HCT116 (cell line): ENCODE measurements at regions not wholly inside any gene's neighbourhood (a gene's known extent, or its start where the extent isn't known, plus 50 kb on each side); places are given as distances from the start of the nearest gene placed in this dataset.

ENCODE experiments used
- ATAC-seq: fragments of 200-7000 bp; cut with Tn5 transposase; 2 replicates; pipeline ENCODE4 v1.9.1; 2020; ENCODE audit warnings: mild to moderate bottlenecking, moderate library complexity
- BruUV-seq: library from RNA; stranded (reverse); fragments of 400-500 nt; replicated peaks from 2 replicates; lab custom pipeline; 2021; lab: Mats Ljungman, UMichigan
- CTCF ChIA-PET: fragments of 300-600 bp; sonication (Branson Sonifier 250); formaldehyde crosslinking; loops from one replicate; lab custom pipeline; 2021; ENCODE audit warnings: antibody characterized with exemption; lab: Charles Lee
- POLR2A ChIA-PET: fragments of 300-600, 350-600 bp; sonication (Branson Sonifier 250); formaldehyde crosslinking; loops from one replicate; lab custom pipeline; 2021; ENCODE audit warnings: antibody characterized with exemption; lab: Charles Lee
- RAD21 ChIA-PET, 2 experiments: fragments of 300-600 bp; sonication (Branson Sonifier 250); formaldehyde crosslinking; loops; one replicate each; lab custom pipeline; 2023; ENCODE audit warnings: low total read pairs in 2 of 2; ENCODE audit not compliant: uncharacterized antibody in 2 of 2, unreplicated experiment in 2 of 2, low non-redundant PET in 1 of 2; lab: Charles Lee
- DNase-seq: peaks from one replicate; pipeline ENCODE4 v3.0.0-alpha.2; 2010; ENCODE audit warnings: low read depth, low spot score
- H2AFZ ChIP-seq: fragments of 200-600 bp; shearing (Covaris generic), sonication (generic); 2 replicates; pipeline ENCODE4 v1.6.1; 2017; ENCODE audit warnings: low read depth, mixed run types, mixed read lengths, antibody characterized with exemption, low read length; ENCODE audit not compliant: poor library complexity, severe bottlenecking
- H3K27ac ChIP-seq: 2 replicates; pipeline ENCODE4 v1.5.1; 2012; ENCODE audit warnings: low read depth, low read length
- H3K27me3 ChIP-seq: fragments of 200-600 bp; sonication (generic); 2 replicates; pipeline ENCODE4 v1.6.1; 2016; ENCODE audit warnings: mixed run types, low read length, mixed read lengths; ENCODE audit not compliant: insufficient read depth
- H3K36me3 ChIP-seq, 2 experiments: fragments of 200-500 bp in 1 of 2; fragments of 200-600 bp in 1 of 2; sonication (Bioruptor generic) in 1 of 2; sonication (generic) in 1 of 2; 2 replicates each; pipeline versions ENCODE4 v1.5.1 to v1.6.1; 2014 to 2016; ENCODE audit warnings: low read length in 2 of 2, inconsistent platforms in 1 of 2, mixed read lengths in 1 of 2, mixed run types in 1 of 2; ENCODE audit not compliant: insufficient read depth in 2 of 2, control insufficient read depth in 1 of 2
- H3K4me1 ChIP-seq, 2 experiments: fragments of 200-600 bp in 1 of 2; sonication (generic) in 1 of 2; 2 replicates each; pipeline versions ENCODE4 v1.5.1 to v1.6.1; 2012 to 2017; ENCODE audit warnings: low read length in 2 of 2, inconsistent platforms in 1 of 2, mild to moderate bottlenecking in 1 of 2, mixed read lengths in 1 of 2, mixed run types in 1 of 2, moderate library complexity in 1 of 2; ENCODE audit not compliant: insufficient read depth in 2 of 2, control insufficient read depth in 1 of 2
- H3K4me2 ChIP-seq: fragments of 200-600 bp; sonication (generic); 2 replicates; pipeline ENCODE4 v1.6.1; 2017; ENCODE audit warnings: mixed run types, low read length, mixed read lengths
- H3K4me3 ChIP-seq, 2 experiments: fragments of 200-600 bp in 1 of 2; sonication (generic) in 1 of 2; replicated peaks in 1 of 2; 2 replicates each; pipeline ENCODE4 v1.5.1; 2011 to 2016; ENCODE audit warnings: low read length in 2 of 2, control low read depth in 1 of 2, low read depth in 1 of 2, mild to moderate bottlenecking in 1 of 2, mixed read lengths in 1 of 2, mixed run types in 1 of 2
- H3K79me2 ChIP-seq: fragments of 200-600 bp; sonication (generic); 2 replicates; pipeline ENCODE4 v1.6.1; 2017; ENCODE audit warnings: mild to moderate bottlenecking, mixed run types, low read length, moderate library complexity, mixed read lengths; ENCODE audit not compliant: insufficient read depth
- H3K9ac ChIP-seq: fragments of 200-600 bp; sonication (generic); 2 replicates; pipeline ENCODE4 v1.6.1; 2016; ENCODE audit warnings: low read length, mixed read lengths
- H3K9me2 ChIP-seq: fragments of 200-600 bp; sonication (generic), shearing (Covaris generic); 2 replicates; pipeline ENCODE4 v1.6.1; 2017; ENCODE audit warnings: mixed run types, mild to moderate bottlenecking, moderate library complexity; ENCODE audit not compliant: insufficient read depth
- H3K9me3 ChIP-seq, 2 experiments: fragments of 200-500 bp in 1 of 2; fragments of 200-600 bp in 1 of 2; sonication (Bioruptor generic) in 1 of 2; sonication (generic) in 1 of 2; 2 replicates each; pipeline ENCODE4 v1.6.1; 2014 to 2017; ENCODE audit warnings: low read length in 2 of 2, mixed read lengths in 2 of 2, inconsistent platforms in 1 of 2, low read depth in 1 of 2, mild to moderate bottlenecking in 1 of 2, mixed run types in 1 of 2, moderate library complexity in 1 of 2; ENCODE audit not compliant: control insufficient read depth in 1 of 2, insufficient read depth in 1 of 2
- H4K20me1 ChIP-seq: fragments of 200-600 bp; sonication (generic), shearing (Covaris generic); 2 replicates; pipeline ENCODE4 v1.6.1; 2017; ENCODE audit warnings: mixed run types, mild to moderate bottlenecking, moderate library complexity; ENCODE audit not compliant: insufficient read depth
- CBX3 ChIP-seq: IDR thresholded peaks from 2 replicates; pipeline ENCODE4 v1.6.1; 2012; ENCODE audit warnings: low read depth
- CEBPB ChIP-seq: IDR thresholded peaks from 2 replicates; pipeline ENCODE4 v1.6.1; 2012; ENCODE audit warnings: low read depth
- ELF1 ChIP-seq: IDR thresholded peaks from 2 replicates; pipeline ENCODE4 v1.6.1; 2012; ENCODE audit warnings: low read depth, borderline replicate concordance
- EZH2 ChIP-seq: fragments of 200-600 bp; sonication (generic); IDR thresholded peaks from 2 replicates; pipeline ENCODE4 v1.6.1; 2017; ENCODE audit warnings: antibody characterized with exemption, mixed run types
- JUND ChIP-seq: IDR thresholded peaks from 2 replicates; pipeline ENCODE4 v1.6.1; 2012
- POLR2A ChIP-seq: IDR thresholded peaks from 2 replicates; pipeline ENCODE4 v1.7.0; 2011; ENCODE audit warnings: borderline replicate concordance; ENCODE audit not compliant: insufficient read depth, insufficient read length; ENCODE audit errors: extremely low read depth
- POLR2AphosphoS5 ChIP-seq: IDR thresholded peaks from 2 replicates; pipeline ENCODE4 v1.6.1; 2011; ENCODE audit warnings: mild to moderate bottlenecking, low read depth, low read length, moderate library complexity
- RAD21 ChIP-seq: IDR thresholded peaks from 2 replicates; pipeline ENCODE4 v1.6.1; 2012; ENCODE audit warnings: low read depth, mild to moderate bottlenecking
- SIN3A ChIP-seq: IDR thresholded peaks from 2 replicates; pipeline ENCODE4 v1.6.1; 2012; ENCODE audit warnings: low read depth
- SP1 ChIP-seq: IDR thresholded peaks from 2 replicates; pipeline ENCODE4 v1.6.1; 2012; ENCODE audit warnings: low read depth
- SRF ChIP-seq: IDR thresholded peaks from 2 replicates; pipeline ENCODE4 v1.6.1; 2012; ENCODE audit warnings: low read depth
- TCF7L2 ChIP-seq: IDR thresholded peaks from 2 replicates; pipeline ENCODE4 v1.7.0; 2011; ENCODE audit warnings: borderline replicate concordance, inconsistent platforms; ENCODE audit not compliant: insufficient read depth, insufficient read length; ENCODE audit errors: extremely low read depth
- ZNF274 ChIP-seq: fragments of 200-500 bp; sonication (Bioruptor generic); IDR thresholded peaks from 2 replicates; pipeline ENCODE4 v1.6.1; 2014; ENCODE audit warnings: mild to moderate bottlenecking, low read depth, low read length, inconsistent platforms
- intact Hi-C: fragments of 100-400 bp; cut with micrococcal nuclease; formaldehyde crosslinking; loops from 2 replicates; pipeline ENCODE4 v1.10.0; 2022
- TF ChIP-seq, protein P1 (sequence below): IDR thresholded peaks from 2 replicates; pipeline ENCODE4 v1.6.1; 2012
- TF ChIP-seq, protein P2 (sequence below): IDR thresholded peaks from 2 replicates; pipeline ENCODE4 v1.6.1; 2012; ENCODE audit warnings: low read depth

DNA sequence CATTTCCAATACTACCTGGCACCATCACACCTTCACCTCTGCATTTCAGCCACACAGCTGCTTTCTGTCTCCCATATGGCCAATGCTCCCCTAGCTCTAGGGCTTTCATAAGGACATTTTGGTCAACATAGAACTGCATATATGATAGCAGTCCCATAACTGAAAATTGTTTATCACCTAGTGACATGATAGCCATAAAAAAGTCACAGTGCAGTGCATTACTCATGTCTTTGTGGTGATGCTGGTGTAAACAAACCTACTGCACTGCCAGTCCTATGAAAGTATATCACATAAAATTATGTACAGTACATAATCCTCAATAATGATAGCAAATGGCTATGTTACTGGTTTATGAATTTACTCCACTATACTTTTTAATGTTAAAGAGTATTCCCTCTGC is 221.0 kb downstream of the NAF1 start:
- Histone ChIP-seq H3K36me3 (no peaks in the 10 kb centered on the region), H3K9ac (no peak overlapping the region), H3K9me3 (no peaks in the 10 kb centered on the region), H4K20me1 (no peaks in the 10 kb centered on the region), H3K27ac (no peak overlapping the region), H3K4me1 (no peaks in the 10 kb centered on the region), H3K4me2 (no peak overlapping the region), H3K79me2 (no peaks in the 10 kb centered on the region)
- RAD21 ChIA-PET: no interaction called here
- TF ChIP-seq ZNF274: no peak
- TF ChIP-seq JUND: no peak
- TF ChIP-seq TCF7L2: no peak
- no peak for TF ChIP-seq CEBPB
- TF ChIP-seq, protein P1, sequence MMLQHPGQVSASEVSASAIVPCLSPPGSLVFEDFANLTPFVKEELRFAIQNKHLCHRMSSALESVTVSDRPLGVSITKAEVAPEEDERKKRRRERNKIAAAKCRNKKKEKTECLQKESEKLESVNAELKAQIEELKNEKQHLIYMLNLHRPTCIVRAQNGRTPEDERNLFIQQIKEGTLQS: no peak
- no peak for TF ChIP-seq RAD21
- TF ChIP-seq POLR2AphosphoS5: no peak
- no peak for TF ChIP-seq EZH2
- no peak for TF ChIP-seq SIN3A
- TF ChIP-seq, protein P2, sequence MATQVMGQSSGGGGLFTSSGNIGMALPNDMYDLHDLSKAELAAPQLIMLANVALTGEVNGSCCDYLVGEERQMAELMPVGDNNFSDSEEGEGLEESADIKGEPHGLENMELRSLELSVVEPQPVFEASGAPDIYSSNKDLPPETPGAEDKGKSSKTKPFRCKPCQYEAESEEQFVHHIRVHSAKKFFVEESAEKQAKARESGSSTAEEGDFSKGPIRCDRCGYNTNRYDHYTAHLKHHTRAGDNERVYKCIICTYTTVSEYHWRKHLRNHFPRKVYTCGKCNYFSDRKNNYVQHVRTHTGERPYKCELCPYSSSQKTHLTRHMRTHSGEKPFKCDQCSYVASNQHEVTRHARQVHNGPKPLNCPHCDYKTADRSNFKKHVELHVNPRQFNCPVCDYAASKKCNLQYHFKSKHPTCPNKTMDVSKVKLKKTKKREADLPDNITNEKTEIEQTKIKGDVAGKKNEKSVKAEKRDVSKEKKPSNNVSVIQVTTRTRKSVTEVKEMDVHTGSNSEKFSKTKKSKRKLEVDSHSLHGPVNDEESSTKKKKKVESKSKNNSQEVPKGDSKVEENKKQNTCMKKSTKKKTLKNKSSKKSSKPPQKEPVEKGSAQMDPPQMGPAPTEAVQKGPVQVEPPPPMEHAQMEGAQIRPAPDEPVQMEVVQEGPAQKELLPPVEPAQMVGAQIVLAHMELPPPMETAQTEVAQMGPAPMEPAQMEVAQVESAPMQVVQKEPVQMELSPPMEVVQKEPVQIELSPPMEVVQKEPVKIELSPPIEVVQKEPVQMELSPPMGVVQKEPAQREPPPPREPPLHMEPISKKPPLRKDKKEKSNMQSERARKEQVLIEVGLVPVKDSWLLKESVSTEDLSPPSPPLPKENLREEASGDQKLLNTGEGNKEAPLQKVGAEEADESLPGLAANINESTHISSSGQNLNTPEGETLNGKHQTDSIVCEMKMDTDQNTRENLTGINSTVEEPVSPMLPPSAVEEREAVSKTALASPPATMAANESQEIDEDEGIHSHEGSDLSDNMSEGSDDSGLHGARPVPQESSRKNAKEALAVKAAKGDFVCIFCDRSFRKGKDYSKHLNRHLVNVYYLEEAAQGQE: no peak
- no peak for TF ChIP-seq SRF
- no peak for TF ChIP-seq CBX3
- no peak for TF ChIP-seq ELF1
- TF ChIP-seq POLR2A: no peak
- no peak for TF ChIP-seq SP1
- TF ChIP-seq, all 23 proteins: peak for 0
- ChIA-PET CTCF (no interaction called here), POLR2A (no interaction called here)
- Histone ChIP-seq H3K9me2 (no peaks in the 10 kb centered on the region), H2AFZ (no peak overlapping the region), H3K4me3 (no peak overlapping the region), H3K27me3 (no peaks in the 10 kb centered on the region)
- no peak for DNase-seq
- BruUV-seq: no TSS peak
- no peak for ATAC-seq
- intact Hi-C loops: no loop called here
